Esophagus squamous epithelium (tissue), 5 donors: ENCODE measurements at regions not wholly inside any gene's neighbourhood (a gene's known extent, or its start where the extent isn't known, plus 50 kb on each side); places are given as distances from the start of the nearest gene placed in this dataset.
A peak's percentile ranks its signal among the peaks of the same experiment; 100 is the strongest.

Source experiments
- DNase-seq: peaks from one replicate; lab custom pipeline; 2025; lab: John Stamatoyannopoulos, UW
- H3K27ac ChIP-seq, 4 donors: fragments of 200-600 bp; sonication (generic); one replicate each; pipeline ENCODE4 v1.5.1; 2016 to 2019; ENCODE audit warnings: mild to moderate bottlenecking in 1 of 4
- H3K27me3 ChIP-seq, 4 donors: fragments of 200-600 bp; sonication (generic); 1 replicate in 3 of 4; 2 replicates in 1 of 4; pipeline versions ENCODE4 v1.5.1 to v1.6.0; 2017 to 2021; ENCODE audit warnings: antibody characterized with exemption in 1 of 4
- H3K36me3 ChIP-seq, 3 donors: fragments of 200-600 bp; sonication (generic); one replicate each; pipeline ENCODE4 v1.5.1; 2016 to 2019
- H3K4me1 ChIP-seq, 3 donors: fragments of 200-600 bp; sonication (generic); one replicate each; pipeline ENCODE4 v1.5.1; 2017 to 2019
- H3K4me3 ChIP-seq, 4 donors: fragments of 200-600 bp; sonication (generic); 1 replicate in 3 of 4; 2 replicates in 1 of 4; pipeline ENCODE4 v1.5.1; 2016 to 2019; ENCODE audit warnings: mild to moderate bottlenecking in 2 of 4, moderate library complexity in 1 of 4
- H3K9me3 ChIP-seq, 3 donors: fragments of 200-600 bp; sonication (generic); one replicate each; pipeline ENCODE4 v1.5.1; 2016 to 2019
- CTCF ChIP-seq, 6 experiments: fragments of 450-650 bp in 4 of 6; fragments of 200-600 bp in 2 of 6; sonication (generic) in 2 of 6; IDR thresholded peaks; one replicate each; pipeline ENCODE4 v1.5.1; 2016 to 2019; ENCODE audit warnings: antibody characterized with exemption in 6 of 6, mild to moderate bottlenecking in 4 of 6, moderate library complexity in 4 of 6
- POLR2A ChIP-seq, 4 donors: fragments of 450-650 bp; IDR thresholded peaks; one replicate each; pipeline ENCODE4 v1.6.1; 2017; ENCODE audit warnings: antibody characterized with exemption in 4 of 4, mild to moderate bottlenecking in 4 of 4, moderate library complexity in 3 of 4
- WGBS, 2 donors: methylation state at CpG; one replicate each; pipeline ENCODE4 v1.1.5; 2018; 5-methylcytosine and 5-hydroxymethylcytosine counted together
- intact Hi-C: fragments of 100-400 bp; cut with DNase I; formaldehyde crosslinking; loops from one replicate; pipeline ENCODE4 v1.15.0; 2022
- donor health status: DM: yes; HTN: yes; CAD: no.

- 42 to 79% methylated on average over 1 of the region's 1 CpG for WGBS, 2 donors
- Histone ChIP-seq H3K27me3 (no peaks in the 10 kb centered on the region), H3K4me1 (no peaks in the 10 kb centered on the region), H3K27ac (no peak overlapping the region), H3K4me3 (no peak overlapping the region), H3K36me3 (no peaks in the 10 kb centered on the region), H3K9me3 (no peaks in the 10 kb centered on the region)
- no peak for DNase-seq
- no peak for TF ChIP-seq CTCF (IDR thresholded peaks at IDR 0.05)
- TF ChIP-seq POLR2A (IDR thresholded peaks at IDR 0.05): no peak
- intact Hi-C loops: no loop called here
Measured at GRCh38 chr3:162441716-162442115, 945.1 kb downstream of the OTOL1 start.

GRCh38 chr3:162443376-162443775 is 946.8 kb downstream of the OTOL1 start:
- TF ChIP-seq POLR2A (IDR thresholded peaks at IDR 0.05): no peak
- no peak for TF ChIP-seq CTCF (IDR thresholded peaks at IDR 0.05)
- intact Hi-C loops: no loop called here
- no peak overlapping the region for H3K4me3 ChIP-seq
- H3K27me3 ChIP-seq: no peaks in the 10 kb centered on the region
- H3K36me3 ChIP-seq: no peaks in the 10 kb centered on the region
- no peaks in the 10 kb centered on the region for H3K9me3 ChIP-seq
- H3K27ac ChIP-seq: no peak overlapping the region
- DNase-seq: no peak
- H3K4me1 ChIP-seq: no peaks in the 10 kb centered on the region

GRCh38 chr3:162468791-162469190 is 972.2 kb downstream of the OTOL1 start:
- no peak for DNase-seq
- no peaks in the 10 kb centered on the region for H3K36me3 ChIP-seq
- no peak for TF ChIP-seq CTCF (IDR thresholded peaks at IDR 0.05)
- no peak for TF ChIP-seq POLR2A (IDR thresholded peaks at IDR 0.05)
- no peaks in the 10 kb centered on the region for H3K27me3 ChIP-seq
- WGBS, 2 donors: 60 to 62% methylated on average over 2 of the region's 2 CpGs
- no peaks in the 10 kb centered on the region for H3K4me1 ChIP-seq
- no peaks in the 10 kb centered on the region for H3K9me3 ChIP-seq
- intact Hi-C loops: no loop called here
- no peak overlapping the region for H3K27ac ChIP-seq
- no peak overlapping the region for H3K4me3 ChIP-seq

- TF ChIP-seq CTCF (IDR thresholded peaks at IDR 0.05) (no peak), POLR2A (IDR thresholded peaks at IDR 0.05) (no peak)
- no peaks in the 10 kb centered on the region for H3K27me3 ChIP-seq
- H3K9me3 ChIP-seq: peaks cover 0 to 6% (median 0%) of the 10 kb centered on the region in 3 donors
- no peak overlapping the region for H3K4me3 ChIP-seq
- H3K27ac ChIP-seq: no peak overlapping the region
- 85 to 90% methylated on average over 1 of the region's 1 CpG for WGBS, 2 donors
- no peaks in the 10 kb centered on the region for H3K36me3 ChIP-seq
- no peak for DNase-seq
- intact Hi-C loops: no loop called here
- no peaks in the 10 kb centered on the region for H3K4me1 ChIP-seq
Measured at GRCh38 chr3:162487138-162487537, 990.5 kb downstream of the OTOL1 start.

GRCh38 chr3:162489853-162490252 is 993.2 kb downstream of the OTOL1 start:
- H3K36me3 ChIP-seq: no peaks in the 10 kb centered on the region
- no peak overlapping the region for H3K27ac ChIP-seq
- intact Hi-C loops: no loop called here
- 58 to 89% methylated on average over 2 of the region's 2 CpGs for WGBS, 2 donors
- no peaks in the 10 kb centered on the region for H3K9me3 ChIP-seq
- TF ChIP-seq POLR2A (IDR thresholded peaks at IDR 0.05): no peak
- peak in 1 of 6 experiments; percentile 11 for TF ChIP-seq CTCF (IDR thresholded peaks at IDR 0.05)
- no peaks in the 10 kb centered on the region for H3K27me3 ChIP-seq
- DNase-seq: no peak
- H3K4me1 ChIP-seq: no peaks in the 10 kb centered on the region
- no peak overlapping the region for H3K4me3 ChIP-seq
